ENCODE measurements at regions not wholly inside any gene's neighbourhood (a gene's known extent, or its start where the extent isn't known, plus 50 kb on each side); places are given as distances from the start of the nearest gene placed in this dataset.

DNA sequence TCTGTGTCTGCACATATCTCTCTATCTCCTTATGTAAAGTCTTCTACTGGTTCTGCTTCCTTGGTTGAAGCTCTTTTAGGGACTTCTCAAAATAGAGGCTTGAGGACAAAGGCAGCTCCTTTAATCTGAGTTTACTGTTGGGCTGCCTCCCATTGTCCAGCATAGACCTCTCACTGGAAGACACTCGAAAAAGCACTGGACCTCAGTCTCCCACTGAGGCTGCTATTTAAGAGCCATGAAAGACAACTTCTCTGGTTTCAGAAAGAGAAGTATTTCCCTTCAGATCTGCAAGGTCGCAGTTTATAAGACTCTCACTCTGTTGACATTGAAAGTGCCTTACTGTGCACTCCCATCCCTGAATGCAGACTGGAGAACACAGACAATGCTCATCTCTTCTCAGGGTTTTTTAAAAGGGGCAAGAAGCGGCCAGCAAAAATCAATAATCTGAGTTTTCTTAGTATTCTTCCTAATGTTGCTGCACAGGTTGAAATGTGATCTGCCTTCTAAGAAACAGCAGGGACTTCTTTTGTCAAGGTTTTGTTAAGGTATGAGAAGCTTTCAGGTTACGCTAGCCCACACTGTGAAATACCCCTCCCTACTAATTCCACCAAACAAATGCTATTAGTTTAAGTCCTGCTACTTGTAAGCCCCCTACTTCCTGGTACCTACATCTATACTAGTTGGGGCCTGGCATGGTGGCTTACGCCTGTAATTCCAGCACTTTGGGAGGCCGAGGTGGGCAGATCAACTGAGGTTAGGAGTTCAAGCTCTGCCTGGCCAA is 450.0 kb upstream of the SLC10A2 start:
- H3K36me3 ChIP-seq (ENCODE audit: control insufficient read depth, insufficient read depth, low read length), result no peaks in the 10 kb centered on the region
- DNase-seq (ENCODE audit: extremely low read depth, insufficient read length), result no peak
- TF ChIP-seq, protein P1, sequence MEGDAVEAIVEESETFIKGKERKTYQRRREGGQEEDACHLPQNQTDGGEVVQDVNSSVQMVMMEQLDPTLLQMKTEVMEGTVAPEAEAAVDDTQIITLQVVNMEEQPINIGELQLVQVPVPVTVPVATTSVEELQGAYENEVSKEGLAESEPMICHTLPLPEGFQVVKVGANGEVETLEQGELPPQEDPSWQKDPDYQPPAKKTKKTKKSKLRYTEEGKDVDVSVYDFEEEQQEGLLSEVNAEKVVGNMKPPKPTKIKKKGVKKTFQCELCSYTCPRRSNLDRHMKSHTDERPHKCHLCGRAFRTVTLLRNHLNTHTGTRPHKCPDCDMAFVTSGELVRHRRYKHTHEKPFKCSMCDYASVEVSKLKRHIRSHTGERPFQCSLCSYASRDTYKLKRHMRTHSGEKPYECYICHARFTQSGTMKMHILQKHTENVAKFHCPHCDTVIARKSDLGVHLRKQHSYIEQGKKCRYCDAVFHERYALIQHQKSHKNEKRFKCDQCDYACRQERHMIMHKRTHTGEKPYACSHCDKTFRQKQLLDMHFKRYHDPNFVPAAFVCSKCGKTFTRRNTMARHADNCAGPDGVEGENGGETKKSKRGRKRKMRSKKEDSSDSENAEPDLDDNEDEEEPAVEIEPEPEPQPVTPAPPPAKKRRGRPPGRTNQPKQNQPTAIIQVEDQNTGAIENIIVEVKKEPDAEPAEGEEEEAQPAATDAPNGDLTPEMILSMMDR (IDR thresholded peaks at IDR 0.05; ENCODE audit: insufficient read depth, low read length, poor library complexity, severe bottlenecking), result no peak

DNA sequence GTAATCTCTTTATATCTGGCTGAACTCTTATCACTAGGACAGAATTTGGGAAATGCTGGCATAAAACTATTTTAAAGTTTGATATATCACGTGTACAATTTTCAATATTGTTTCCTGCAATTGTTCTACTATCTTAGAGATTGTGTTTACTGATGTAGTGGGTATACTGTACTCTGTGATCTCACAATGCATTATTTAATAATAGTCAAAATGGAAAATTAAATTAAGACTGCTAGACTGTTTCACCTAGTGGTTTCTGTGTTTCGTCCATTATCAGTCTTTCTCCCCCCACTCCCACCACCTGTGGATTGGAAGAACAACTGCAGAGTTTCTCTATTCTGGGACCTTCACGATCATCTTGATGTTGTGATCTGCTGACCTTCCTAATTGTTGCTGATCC is 449.2 kb upstream of the SLC10A2 start:
- DNase-seq (ENCODE audit: extremely low read depth, insufficient read length), result no peak
- TF ChIP-seq, protein P1 (IDR thresholded peaks at IDR 0.05; ENCODE audit: insufficient read depth, low read length, poor library complexity, severe bottlenecking), result no peak
- Histone ChIP-seq H3K4me3 (replicated peaks; ENCODE audit: low read depth, low read length) (no peak overlapping the region), H3K27me3 (replicated peaks; ENCODE audit: control insufficient read depth, insufficient read depth, low read length) (no peaks in the 10 kb centered on the region), H3K36me3 (ENCODE audit: control insufficient read depth, insufficient read depth, low read length) (no peaks in the 10 kb centered on the region)

More for the DNA sequence above, 450.0 kb upstream of the SLC10A2 start:
- H3K27me3 ChIP-seq (replicated peaks; ENCODE audit: control insufficient read depth, insufficient read depth, low read length), result no peaks in the 10 kb centered on the region
- H3K4me3 ChIP-seq (replicated peaks; ENCODE audit: low read depth, low read length), result no peak overlapping the region

- TF ChIP-seq, protein P1 (IDR thresholded peaks at IDR 0.05; ENCODE audit: insufficient read depth, low read length, poor library complexity, severe bottlenecking), result no peak
- Histone ChIP-seq H3K27me3 (replicated peaks; ENCODE audit: control insufficient read depth, insufficient read depth, low read length) (no peaks in the 10 kb centered on the region), H3K4me3 (replicated peaks; ENCODE audit: low read depth, low read length) (no peak overlapping the region), H3K36me3 (ENCODE audit: control insufficient read depth, insufficient read depth, low read length) (no peaks in the 10 kb centered on the region)
- no peak for DNase-seq (ENCODE audit: extremely low read depth, insufficient read length)
Observed at GRCh38 chr13:103514619-103515018, 448.4 kb upstream of the SLC10A2 start.

DNA sequence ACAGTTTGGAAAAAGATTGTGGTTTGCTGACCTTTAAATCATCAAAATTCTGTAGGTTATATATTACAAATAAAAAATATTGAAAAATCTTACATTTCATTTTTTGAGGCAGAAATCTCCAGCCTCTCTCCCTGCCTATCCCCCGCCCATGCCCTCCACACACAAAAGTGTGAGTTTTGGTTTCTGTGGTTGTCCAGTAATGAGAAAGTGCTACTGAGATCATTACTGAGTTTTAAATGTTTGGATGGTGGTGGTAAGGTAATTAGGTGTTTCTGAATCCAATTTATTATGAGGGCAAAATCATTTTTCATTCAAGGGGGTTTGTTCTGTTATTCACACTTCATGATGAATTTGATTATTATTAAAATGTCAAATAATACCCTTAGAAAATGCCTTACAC is 448.0 kb upstream of the SLC10A2 start:
- TF ChIP-seq, protein P1 (IDR thresholded peaks at IDR 0.05; ENCODE audit: insufficient read depth, low read length, poor library complexity, severe bottlenecking), result no peak
- Histone ChIP-seq H3K36me3 (ENCODE audit: control insufficient read depth, insufficient read depth, low read length) (no peaks in the 10 kb centered on the region), H3K27me3 (replicated peaks; ENCODE audit: control insufficient read depth, insufficient read depth, low read length) (no peaks in the 10 kb centered on the region), H3K4me3 (replicated peaks; ENCODE audit: low read depth, low read length) (no peak overlapping the region)
- DNase-seq (ENCODE audit: extremely low read depth, insufficient read length), result no peak

- Histone ChIP-seq H3K4me3 (replicated peaks; ENCODE audit: low read depth, low read length) (no peak overlapping the region), H3K36me3 (ENCODE audit: control insufficient read depth, insufficient read depth, low read length) (no peaks in the 10 kb centered on the region), H3K27me3 (replicated peaks; ENCODE audit: control insufficient read depth, insufficient read depth, low read length) (no peaks in the 10 kb centered on the region)
- DNase-seq (ENCODE audit: extremely low read depth, insufficient read length), result no peak
- TF ChIP-seq, protein P1 (IDR thresholded peaks at IDR 0.05; ENCODE audit: insufficient read depth, low read length, poor library complexity, severe bottlenecking), result no peak
Observed at GRCh38 chr13:103510007-103510535, 443.9 kb upstream of the SLC10A2 start.
